Type B pancreatic cell (in vitro differentiated cells): ENCODE measurements at regions not wholly inside any gene's neighbourhood (a gene's known extent, or its start where the extent isn't known, plus 50 kb on each side); places are given as distances from the start of the nearest gene placed in this dataset.
"Not testable (repeated sequence)": the region's sequence is repeated elsewhere in the genome, so short reads cannot be mapped to it uniquely, and the experiment has no call there.

ENCODE experiments used
- DNase-seq: peaks from one replicate; pipeline ENCODE4 v3.0.0; 2021; ENCODE audit warnings: mixed read lengths; ENCODE audit not compliant: unreplicated experiment; ENCODE audit errors: extremely low spot score
- H3K27ac Mint-ChIP-seq: 2 replicates; pipeline ENCODE4 v1.8.0; 2021; ENCODE audit warnings: mild to moderate bottlenecking, mixed read lengths
- H3K27me3 Mint-ChIP-seq: 2 replicates; pipeline ENCODE4 v1.8.0; 2021; ENCODE audit warnings: mixed read lengths
- H3K36me3 Mint-ChIP-seq: 2 replicates; pipeline ENCODE4 v1.8.0; 2021; ENCODE audit warnings: mixed read lengths
- H3K4me1 Mint-ChIP-seq: one replicate; pipeline ENCODE4 v1.8.0; 2021; ENCODE audit warnings: mixed read lengths; ENCODE audit not compliant: unreplicated experiment
- H3K4me3 Mint-ChIP-seq: 2 replicates; pipeline ENCODE4 v1.8.0; 2021; ENCODE audit warnings: mild to moderate bottlenecking, mixed read lengths
- H3K9me3 Mint-ChIP-seq: 2 replicates; pipeline ENCODE4 v1.8.0; 2021; ENCODE audit warnings: mixed read lengths
- TF ChIP-seq, protein P1 (sequence below): fragments of 200-600 bp; sonication (generic); conservative IDR thresholded peaks from 2 replicates; pipeline ENCODE4 v1.5.0; 2021; ENCODE audit warnings: antibody characterized with exemption, mild to moderate bottlenecking

DNA sequence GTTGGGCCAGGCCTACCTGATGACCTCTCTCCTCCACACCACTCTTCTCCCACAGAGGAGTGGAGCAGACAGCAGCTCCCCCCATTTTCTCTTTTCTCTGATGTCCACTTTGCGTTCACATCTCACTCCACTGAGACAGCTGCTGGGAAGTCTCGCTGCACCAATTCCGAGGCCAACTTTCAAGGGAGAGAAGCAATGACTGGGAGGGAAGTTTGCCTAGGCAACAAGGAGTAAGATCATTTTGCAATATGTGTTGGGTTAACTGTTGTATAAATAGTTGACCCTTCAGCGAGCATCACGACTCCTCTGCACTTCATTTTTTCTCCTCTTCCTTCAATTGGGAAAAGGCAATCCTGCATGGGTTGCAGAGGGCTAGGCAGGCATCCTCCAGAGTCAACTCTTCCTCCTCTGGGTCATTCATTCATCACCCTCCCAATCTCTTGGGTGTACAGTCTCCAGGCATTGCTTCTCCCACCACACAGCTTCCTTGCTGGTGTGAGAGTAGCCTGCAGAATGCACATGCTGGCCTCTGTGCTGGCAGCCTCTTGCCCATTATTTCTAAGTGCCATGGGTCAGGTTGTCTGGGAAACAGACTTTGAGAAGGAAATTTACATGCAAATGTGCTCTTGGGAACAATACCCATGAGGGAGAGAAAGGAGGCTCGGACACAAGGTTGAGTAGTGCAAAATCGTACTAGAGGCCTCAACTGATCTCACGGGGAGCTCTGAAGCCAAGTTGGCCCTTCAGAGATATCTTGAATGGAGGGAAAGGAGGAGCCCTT lies 75.8 kb upstream of the BCAR3 start:
- Mint-ChIP-seq H3K9me3 (no peaks in the 10 kb centered on the region), H3K4me3 (no peak overlapping the region), H3K27me3 (no peaks in the 10 kb centered on the region), H3K4me1 (peaks cover 14% of the 10 kb centered on the region), H3K36me3 (peaks cover 4% of the 10 kb centered on the region), H3K27ac (no peak overlapping the region)
- no peak for DNase-seq
- TF ChIP-seq, protein P1, sequence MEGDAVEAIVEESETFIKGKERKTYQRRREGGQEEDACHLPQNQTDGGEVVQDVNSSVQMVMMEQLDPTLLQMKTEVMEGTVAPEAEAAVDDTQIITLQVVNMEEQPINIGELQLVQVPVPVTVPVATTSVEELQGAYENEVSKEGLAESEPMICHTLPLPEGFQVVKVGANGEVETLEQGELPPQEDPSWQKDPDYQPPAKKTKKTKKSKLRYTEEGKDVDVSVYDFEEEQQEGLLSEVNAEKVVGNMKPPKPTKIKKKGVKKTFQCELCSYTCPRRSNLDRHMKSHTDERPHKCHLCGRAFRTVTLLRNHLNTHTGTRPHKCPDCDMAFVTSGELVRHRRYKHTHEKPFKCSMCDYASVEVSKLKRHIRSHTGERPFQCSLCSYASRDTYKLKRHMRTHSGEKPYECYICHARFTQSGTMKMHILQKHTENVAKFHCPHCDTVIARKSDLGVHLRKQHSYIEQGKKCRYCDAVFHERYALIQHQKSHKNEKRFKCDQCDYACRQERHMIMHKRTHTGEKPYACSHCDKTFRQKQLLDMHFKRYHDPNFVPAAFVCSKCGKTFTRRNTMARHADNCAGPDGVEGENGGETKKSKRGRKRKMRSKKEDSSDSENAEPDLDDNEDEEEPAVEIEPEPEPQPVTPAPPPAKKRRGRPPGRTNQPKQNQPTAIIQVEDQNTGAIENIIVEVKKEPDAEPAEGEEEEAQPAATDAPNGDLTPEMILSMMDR = no peak

DNA sequence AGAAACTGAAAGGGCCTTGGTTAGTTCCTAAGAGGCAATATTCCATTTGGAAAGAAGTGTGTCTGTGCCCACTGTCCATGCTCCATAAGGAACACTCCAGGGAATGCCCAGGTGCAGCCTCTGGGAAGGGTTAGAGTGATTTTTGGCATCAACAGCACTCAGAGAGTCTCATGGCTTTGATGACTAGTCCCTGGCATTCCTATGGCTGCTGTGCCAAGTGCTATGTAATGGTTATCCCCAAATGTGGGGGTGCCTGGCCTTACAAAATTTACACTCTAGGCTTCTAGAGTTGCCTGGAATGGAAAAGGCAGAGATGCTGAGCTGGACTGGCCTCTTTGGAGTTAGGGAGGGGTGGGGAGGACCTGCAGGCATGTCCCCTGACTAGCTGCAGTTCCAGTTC lies 75.0 kb upstream of the BCAR3 start:
- Mint-ChIP-seq H3K27me3 (no peaks in the 10 kb centered on the region), H3K27ac (no peak overlapping the region), H3K4me3 (no peak overlapping the region), H3K9me3 (no peaks in the 10 kb centered on the region), H3K4me1 (peaks cover 17% of the 10 kb centered on the region), H3K36me3 (no peaks in the 10 kb centered on the region)
- no peak for DNase-seq
- TF ChIP-seq, protein P1 = no peak

DNA sequence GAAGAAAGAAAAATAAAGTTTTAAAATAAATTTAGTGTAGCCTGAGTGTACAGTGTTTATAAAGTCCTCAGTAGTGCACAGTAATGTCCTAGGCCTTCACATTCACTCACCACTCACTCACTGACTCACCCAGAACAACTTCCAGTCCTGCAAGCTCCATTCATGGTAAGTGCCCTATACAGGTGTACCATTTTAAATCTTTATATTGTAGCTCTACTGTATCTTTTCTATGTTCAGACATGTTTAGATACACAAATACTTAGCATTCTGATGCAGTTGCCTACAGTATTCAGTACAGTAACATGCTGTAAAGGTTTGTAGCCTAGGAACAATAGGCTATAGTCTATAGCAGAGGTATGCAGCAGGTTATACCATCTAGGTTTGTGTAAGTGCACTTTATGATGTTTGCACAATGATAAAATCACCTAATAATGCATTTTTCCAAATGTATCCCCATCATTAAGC lies 73.6 kb upstream of the BCAR3 start:
- H3K27me3 Mint-ChIP-seq, H3K4me3 Mint-ChIP-seq, DNase-seq, H3K36me3 Mint-ChIP-seq, H3K9me3 Mint-ChIP-seq, H3K27ac Mint-ChIP-seq: not testable (repeated sequence)
- H3K4me1 Mint-ChIP-seq = peaks cover 23% of the 10 kb centered on the region

DNA sequence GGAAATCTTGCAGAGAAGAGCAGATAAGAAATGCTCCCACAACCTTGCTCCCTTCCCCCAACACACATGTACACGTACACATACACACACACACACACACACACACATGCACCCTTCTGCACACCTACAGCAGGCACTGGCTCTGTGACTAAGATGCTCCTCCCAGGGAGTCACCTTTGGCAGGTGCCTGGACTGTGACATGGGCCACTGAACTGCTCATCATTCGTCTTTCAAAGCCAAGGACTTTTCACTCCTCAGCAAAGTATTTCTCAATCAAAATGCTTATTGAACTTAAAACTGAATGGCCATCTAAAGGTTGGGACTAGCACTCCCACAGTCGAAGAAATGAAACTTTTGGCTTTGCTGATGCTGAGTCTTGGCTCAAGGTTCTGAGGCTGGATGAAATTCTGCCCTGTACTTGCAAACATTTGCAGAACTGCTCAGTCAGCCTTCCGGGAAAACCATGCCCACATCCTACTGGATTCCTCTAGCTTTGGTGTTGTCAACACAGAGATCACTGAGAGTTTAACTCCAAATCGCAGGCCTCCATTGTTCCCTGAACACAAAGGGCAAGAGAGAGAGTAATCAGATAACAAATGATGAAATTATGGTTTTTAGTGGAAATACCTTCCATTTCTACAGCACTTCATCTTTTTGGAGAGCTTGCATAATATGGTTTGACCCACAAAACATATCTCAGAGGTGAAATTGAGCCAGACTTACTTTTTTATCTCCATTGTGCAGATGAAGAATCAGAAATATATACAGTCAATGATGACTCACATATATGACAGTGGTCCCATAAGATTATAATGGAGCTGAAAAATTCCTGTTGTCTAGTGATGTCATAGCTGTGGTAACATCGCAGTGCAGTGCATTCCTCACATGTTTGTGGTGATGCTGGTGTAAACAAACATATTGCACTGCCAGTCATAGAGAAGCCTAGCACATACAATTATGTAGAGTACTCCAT lies 72.4 kb upstream of the BCAR3 start:
- Mint-ChIP-seq H3K27me3 (no peaks in the 10 kb centered on the region), H3K36me3 (no peaks in the 10 kb centered on the region), H3K4me1 (peaks cover 26% of the 10 kb centered on the region), H3K9me3 (no peaks in the 10 kb centered on the region), H3K27ac (no peak overlapping the region), H3K4me3 (no peak overlapping the region)
- TF ChIP-seq, protein P1 = no peak
- DNase-seq = no peak

DNA sequence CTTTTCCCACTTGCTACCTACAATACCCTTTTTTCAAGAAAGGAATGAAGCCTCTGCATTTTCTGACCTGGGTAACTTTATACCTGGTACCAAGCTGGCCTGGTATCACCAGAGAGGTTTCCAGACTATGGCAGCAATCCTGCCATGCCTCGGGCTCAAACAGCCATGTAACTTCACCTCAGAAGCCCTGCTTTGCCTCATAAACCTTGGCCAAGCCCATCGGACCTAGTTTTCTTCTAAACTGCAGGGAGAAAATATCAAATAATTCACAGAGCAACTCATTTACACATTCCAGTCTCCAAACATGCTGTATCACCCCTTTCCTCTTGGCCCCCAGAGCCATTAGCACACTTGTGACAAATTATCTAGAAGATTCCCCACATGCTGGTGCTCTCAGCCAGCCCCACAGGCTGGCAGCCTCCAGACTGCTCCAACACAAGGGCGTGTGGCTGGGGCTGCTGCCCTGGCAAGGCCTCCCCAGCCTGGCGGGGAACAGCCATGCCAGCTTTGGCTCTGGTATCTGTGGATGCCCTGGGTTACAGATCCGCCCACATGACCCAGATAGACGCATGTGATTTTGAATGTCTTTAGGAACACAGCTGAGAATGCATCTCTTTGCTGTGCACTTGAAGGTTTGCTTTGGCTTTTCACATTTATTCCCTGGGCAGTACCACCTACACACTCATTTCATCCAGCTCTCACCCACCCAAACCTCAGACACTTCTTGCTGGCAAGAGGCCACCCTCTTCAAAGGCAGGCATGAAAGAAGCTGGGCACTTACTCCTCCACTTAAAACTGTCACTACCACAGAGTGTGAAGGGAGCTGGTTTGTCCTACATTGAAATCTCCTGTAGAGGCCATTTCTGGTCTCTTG lies 70.0 kb upstream of the BCAR3 start:
- Mint-ChIP-seq H3K36me3 (no peaks in the 10 kb centered on the region), H3K4me3 (no peak overlapping the region), H3K9me3 (peaks cover 10% of the 10 kb centered on the region), H3K27ac (no peak overlapping the region), H3K27me3 (no peaks in the 10 kb centered on the region), H3K4me1 (peaks cover 20% of the 10 kb centered on the region)
- DNase-seq = no peak
- TF ChIP-seq, protein P1 = no peak
